ENCODE measurements at regions not wholly inside any gene's neighbourhood (a gene's known extent, or its start where the extent isn't known, plus 50 kb on each side); places are given as distances from the start of the nearest gene placed in this dataset.
A peak's percentile ranks its signal among the peaks of the same experiment; 100 is the strongest.

DNA sequence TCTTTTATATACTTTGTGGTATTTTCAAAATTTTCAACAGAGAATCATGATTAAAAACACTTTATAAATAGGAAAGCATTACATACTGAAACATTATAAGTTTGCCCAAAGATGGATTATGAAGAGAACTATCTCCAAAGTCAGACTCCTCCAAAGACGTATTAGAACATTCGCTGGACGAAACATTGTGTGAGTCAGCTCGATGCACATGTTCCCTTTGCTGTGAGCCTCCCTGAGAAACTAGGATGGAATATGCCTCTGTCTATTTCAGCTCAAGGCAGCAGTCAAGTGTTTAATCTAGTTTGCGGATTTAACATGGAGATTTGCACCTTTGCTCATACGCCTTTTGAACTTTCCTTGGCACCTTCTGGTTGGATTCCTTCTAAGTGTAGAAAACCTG, 92.2 kb upstream of the NCKAP5 start:
- Histone ChIP-seq H3K27ac (ENCODE audit: low read depth, low read length) (no peak overlapping the region), H3K4me1 (ENCODE audit: control insufficient read depth in 1 of 2, insufficient read depth in 2 of 2, low read length in 2 of 2) (no peaks in the 10 kb centered on the region), H3K4me3 (ENCODE audit: low read depth in 1 of 2, low read length in 2 of 2) (no peak overlapping the region), H3K27me3 (ENCODE audit: control insufficient read depth in 1 of 2, insufficient read depth in 2 of 2, low read length in 2 of 2) (no peaks in the 10 kb centered on the region), H3K9ac (ENCODE audit: low read depth in 1 of 2, low read length in 2 of 2) (no peak overlapping the region), H3K9me3 (ENCODE audit: control insufficient read depth in 1 of 2, low read length in 2 of 2) (no peaks in the 10 kb centered on the region), H3K36me3 (ENCODE audit: control insufficient read depth in 1 of 2, insufficient read depth in 2 of 2, low read length in 2 of 2) (no peaks in the 10 kb centered on the region)

DNA sequence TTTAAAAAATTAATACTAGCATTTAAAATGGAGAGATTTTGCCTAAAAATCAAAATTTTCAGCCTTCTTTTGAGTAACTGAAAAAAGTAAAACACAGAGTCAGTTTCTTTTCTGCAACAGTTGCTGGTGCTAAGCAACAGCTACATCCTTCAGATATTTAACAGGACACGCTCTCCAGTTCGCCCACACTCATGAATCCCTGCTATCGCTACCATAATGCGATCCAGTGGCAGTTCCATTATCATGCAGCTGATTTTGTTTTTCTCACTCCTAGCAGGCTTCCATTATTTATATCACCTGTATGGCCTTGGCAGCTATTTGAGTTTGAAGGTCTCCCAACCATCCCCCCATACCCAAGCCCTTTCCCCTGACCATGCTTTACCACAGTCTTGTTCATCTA, 93.1 kb upstream of the NCKAP5 start:
- H3K9ac ChIP-seq (ENCODE audit: low read depth in 1 of 2, low read length in 2 of 2): no peak overlapping the region

DNA sequence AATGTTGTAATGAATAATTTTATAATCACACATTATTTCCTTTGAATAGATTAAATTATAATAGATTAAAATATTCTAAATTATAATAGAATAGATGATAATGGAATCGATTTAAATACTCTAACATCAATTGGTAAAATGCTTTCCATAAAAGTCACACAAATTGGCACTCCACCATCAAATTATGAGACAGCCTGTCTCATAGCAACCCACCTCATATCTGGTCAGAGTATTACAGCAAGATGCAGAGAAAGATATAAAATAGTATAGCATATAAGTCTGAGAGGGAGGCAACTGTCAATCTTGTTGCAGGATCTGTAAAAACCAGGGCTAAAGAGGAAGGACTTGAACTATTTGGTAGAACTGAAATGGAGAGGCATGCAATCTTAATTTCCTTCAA, 98.4 kb upstream of the NCKAP5 start:
- H3K9ac ChIP-seq (ENCODE audit: low read depth in 1 of 2, low read length in 2 of 2): no peak overlapping the region
- no peak overlapping the region for H3K27ac ChIP-seq (ENCODE audit: low read depth, low read length)
- H3K9me3 ChIP-seq (ENCODE audit: control insufficient read depth in 1 of 2, low read length in 2 of 2): no peaks in the 10 kb centered on the region
- no peaks in the 10 kb centered on the region for H3K4me1 ChIP-seq (ENCODE audit: control insufficient read depth in 1 of 2, insufficient read depth in 2 of 2, low read length in 2 of 2)
- H3K27me3 ChIP-seq (ENCODE audit: control insufficient read depth in 1 of 2, insufficient read depth in 2 of 2, low read length in 2 of 2): no peaks in the 10 kb centered on the region
- H3K36me3 ChIP-seq (ENCODE audit: control insufficient read depth in 1 of 2, insufficient read depth in 2 of 2, low read length in 2 of 2): no peaks in the 10 kb centered on the region
- H3K4me3 ChIP-seq (ENCODE audit: low read depth in 1 of 2, low read length in 2 of 2): no peak overlapping the region

More for the DNA sequence above, 93.1 kb upstream of the NCKAP5 start:
- Histone ChIP-seq H3K9me3 (ENCODE audit: control insufficient read depth in 1 of 2, low read length in 2 of 2) (no peaks in the 10 kb centered on the region), H3K27ac (ENCODE audit: low read depth, low read length) (no peak overlapping the region), H3K36me3 (ENCODE audit: control insufficient read depth in 1 of 2, insufficient read depth in 2 of 2, low read length in 2 of 2) (no peaks in the 10 kb centered on the region), H3K4me3 (ENCODE audit: low read depth in 1 of 2, low read length in 2 of 2) (no peak overlapping the region), H3K4me1 (ENCODE audit: control insufficient read depth in 1 of 2, insufficient read depth in 2 of 2, low read length in 2 of 2) (no peaks in the 10 kb centered on the region), H3K27me3 (ENCODE audit: control insufficient read depth in 1 of 2, insufficient read depth in 2 of 2, low read length in 2 of 2) (no peaks in the 10 kb centered on the region)

DNA sequence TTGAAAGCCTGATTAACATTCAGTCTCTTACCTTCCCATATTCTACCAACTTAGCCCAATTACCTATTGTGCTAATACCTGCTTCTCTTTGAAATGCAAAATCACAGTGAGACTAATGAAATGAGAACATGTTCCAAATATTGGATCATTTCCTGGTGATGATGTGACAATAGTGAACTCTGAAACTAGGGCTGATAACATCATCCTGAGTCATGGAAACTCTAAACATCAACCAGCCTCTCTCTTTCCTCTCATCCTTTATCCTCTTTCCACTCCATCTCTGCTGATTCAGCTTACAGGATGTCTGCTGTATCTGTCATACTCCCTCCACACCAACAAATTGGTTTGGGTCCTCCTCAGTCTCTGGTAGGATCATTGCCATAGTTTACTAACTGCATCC, 98.8 kb upstream of the NCKAP5 start:
- Histone ChIP-seq H3K9ac (ENCODE audit: low read depth in 1 of 2, low read length in 2 of 2) (no peak overlapping the region), H3K4me1 (ENCODE audit: control insufficient read depth in 1 of 2, insufficient read depth in 2 of 2, low read length in 2 of 2) (no peaks in the 10 kb centered on the region), H3K27me3 (ENCODE audit: control insufficient read depth in 1 of 2, insufficient read depth in 2 of 2, low read length in 2 of 2) (no peaks in the 10 kb centered on the region), H3K27ac (ENCODE audit: low read depth, low read length) (no peak overlapping the region), H3K36me3 (ENCODE audit: control insufficient read depth in 1 of 2, insufficient read depth in 2 of 2, low read length in 2 of 2) (no peaks in the 10 kb centered on the region), H3K4me3 (ENCODE audit: low read depth in 1 of 2, low read length in 2 of 2) (no peak overlapping the region), H3K9me3 (ENCODE audit: control insufficient read depth in 1 of 2, low read length in 2 of 2) (no peaks in the 10 kb centered on the region)

DNA sequence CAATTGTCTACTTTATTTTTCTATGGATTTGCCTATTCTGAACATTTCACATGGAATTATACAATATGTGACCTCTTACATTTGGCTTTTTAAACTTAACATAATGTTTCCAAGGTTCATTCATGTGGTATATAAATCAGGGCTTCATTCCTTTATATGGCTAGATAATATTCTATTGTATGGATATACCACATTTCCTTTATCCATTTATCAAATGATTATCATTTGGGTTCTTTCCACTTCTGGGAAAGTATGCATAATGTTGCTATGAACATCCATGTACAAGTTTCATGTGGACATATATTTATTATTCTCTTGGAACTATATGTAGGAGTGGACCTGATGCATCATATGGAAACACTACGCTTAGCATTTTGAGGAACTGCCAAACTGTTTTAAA, 99.7 kb upstream of the NCKAP5 start:
- H3K9me3 ChIP-seq (ENCODE audit: control insufficient read depth in 1 of 2, low read length in 2 of 2): no peaks in the 10 kb centered on the region
- H3K27me3 ChIP-seq (ENCODE audit: control insufficient read depth in 1 of 2, insufficient read depth in 2 of 2, low read length in 2 of 2): no peaks in the 10 kb centered on the region
- no peaks in the 10 kb centered on the region for H3K36me3 ChIP-seq (ENCODE audit: control insufficient read depth in 1 of 2, insufficient read depth in 2 of 2, low read length in 2 of 2)
- no peak overlapping the region for H3K9ac ChIP-seq (ENCODE audit: low read depth in 1 of 2, low read length in 2 of 2)
- no peak overlapping the region for H3K27ac ChIP-seq (ENCODE audit: low read depth, low read length)
- H3K4me1 ChIP-seq (ENCODE audit: control insufficient read depth in 1 of 2, insufficient read depth in 2 of 2, low read length in 2 of 2): no peaks in the 10 kb centered on the region
- H3K4me3 ChIP-seq (ENCODE audit: low read depth in 1 of 2, low read length in 2 of 2): no peak overlapping the region

DNA sequence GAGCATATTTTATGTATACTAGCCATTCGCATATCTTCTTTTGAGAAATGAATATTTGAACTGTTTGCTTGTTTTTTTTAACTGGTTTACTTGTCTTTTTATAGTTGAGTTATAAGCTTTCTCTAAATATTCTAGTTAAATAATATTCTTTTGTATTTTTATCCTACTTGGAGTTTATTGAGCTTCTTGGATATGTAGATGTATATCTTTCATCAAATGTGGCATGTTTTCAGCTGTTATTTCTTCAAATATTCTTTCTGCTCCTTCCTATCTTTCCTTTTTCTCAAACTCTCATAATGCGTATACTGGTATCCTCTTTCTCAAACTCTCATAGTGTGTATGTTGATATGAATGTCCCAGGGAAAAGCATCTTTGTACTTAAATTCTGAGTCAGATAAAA, 100.3 kb upstream of the NCKAP5 start:
- H3K36me3 ChIP-seq (ENCODE audit: control insufficient read depth in 1 of 2, insufficient read depth in 2 of 2, low read length in 2 of 2): no peaks in the 10 kb centered on the region
- H3K27ac ChIP-seq (ENCODE audit: low read depth, low read length): no peak overlapping the region
- no peak overlapping the region for H3K4me3 ChIP-seq (ENCODE audit: low read depth in 1 of 2, low read length in 2 of 2)
- H3K4me1 ChIP-seq (ENCODE audit: control insufficient read depth in 1 of 2, insufficient read depth in 2 of 2, low read length in 2 of 2): no peaks in the 10 kb centered on the region
- no peak overlapping the region for H3K9ac ChIP-seq (ENCODE audit: low read depth in 1 of 2, low read length in 2 of 2)
- no peaks in the 10 kb centered on the region for H3K27me3 ChIP-seq (ENCODE audit: control insufficient read depth in 1 of 2, insufficient read depth in 2 of 2, low read length in 2 of 2)
- no peaks in the 10 kb centered on the region for H3K9me3 ChIP-seq (ENCODE audit: control insufficient read depth in 1 of 2, low read length in 2 of 2)

DNA sequence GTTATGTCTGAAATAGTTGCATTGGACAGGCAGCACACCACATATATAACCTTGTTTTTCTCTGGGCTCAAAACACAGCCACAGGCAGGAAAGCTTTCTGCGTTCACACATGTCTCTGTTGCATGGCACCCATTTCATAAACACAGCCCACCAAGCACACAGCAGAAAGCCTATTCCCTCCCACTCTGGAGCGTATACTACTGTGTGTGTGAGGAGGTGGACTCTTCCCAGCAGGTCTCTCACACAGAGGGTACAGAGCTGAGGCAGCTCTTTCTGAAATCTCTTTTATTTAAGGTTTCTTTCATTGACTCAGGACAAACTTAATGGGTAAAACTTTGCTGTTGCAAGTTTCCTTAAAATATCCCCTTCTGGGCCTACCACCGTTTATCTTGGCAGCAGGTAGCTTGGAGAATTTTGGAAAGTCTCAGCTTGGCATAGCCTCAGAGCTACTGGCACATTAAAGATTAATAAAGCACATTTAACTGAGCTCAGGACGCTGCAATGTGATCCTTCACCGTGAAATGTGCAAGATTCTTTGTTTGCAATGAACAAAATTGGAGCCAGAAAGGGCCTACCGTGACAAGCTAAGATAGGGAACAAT, 105.1 kb upstream of the NCKAP5 start:
- no peak overlapping the region for H3K27ac ChIP-seq (ENCODE audit: low read depth, low read length)
- H3K27me3 ChIP-seq (ENCODE audit: control insufficient read depth in 1 of 2, insufficient read depth in 2 of 2, low read length in 2 of 2): no peaks in the 10 kb centered on the region
- H3K9ac ChIP-seq (ENCODE audit: low read depth in 1 of 2, low read length in 2 of 2): no peak overlapping the region
- H3K4me1 ChIP-seq (ENCODE audit: control insufficient read depth in 1 of 2, insufficient read depth in 2 of 2, low read length in 2 of 2): peaks cover 5 to 7% of the 10 kb centered on the region in 2 donors
- no peak overlapping the region for H3K4me3 ChIP-seq (ENCODE audit: low read depth in 1 of 2, low read length in 2 of 2)
- H3K36me3 ChIP-seq (ENCODE audit: control insufficient read depth in 1 of 2, insufficient read depth in 2 of 2, low read length in 2 of 2): no peaks in the 10 kb centered on the region
- H3K9me3 ChIP-seq (ENCODE audit: control insufficient read depth in 1 of 2, low read length in 2 of 2): no peaks in the 10 kb centered on the region

DNA sequence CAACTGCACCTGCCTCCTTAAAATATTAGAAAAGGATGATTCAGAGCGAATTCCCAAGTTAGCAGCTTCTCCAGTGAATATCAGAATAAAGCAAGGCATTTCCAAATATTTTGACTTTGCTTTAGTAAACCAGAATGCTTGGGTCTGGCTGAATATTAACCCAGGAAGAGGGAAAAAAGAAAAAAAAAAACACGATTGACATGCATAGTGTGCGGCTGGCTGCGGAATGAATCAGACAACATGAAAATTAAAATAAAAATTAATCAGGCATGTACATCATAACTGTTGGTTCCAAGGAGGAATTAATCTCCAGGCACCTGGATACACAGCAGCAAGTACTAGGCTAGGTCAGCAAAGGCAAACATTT, 105.8 kb upstream of the NCKAP5 start:
- H3K9me3 ChIP-seq (ENCODE audit: control insufficient read depth in 1 of 2, low read length in 2 of 2): no peaks in the 10 kb centered on the region
- no peaks in the 10 kb centered on the region for H3K36me3 ChIP-seq (ENCODE audit: control insufficient read depth in 1 of 2, insufficient read depth in 2 of 2, low read length in 2 of 2)
- no peak overlapping the region for H3K27ac ChIP-seq (ENCODE audit: low read depth, low read length)
- no peak overlapping the region for H3K9ac ChIP-seq (ENCODE audit: low read depth in 1 of 2, low read length in 2 of 2)
- no peaks in the 10 kb centered on the region for H3K27me3 ChIP-seq (ENCODE audit: control insufficient read depth in 1 of 2, insufficient read depth in 2 of 2, low read length in 2 of 2)
- H3K4me3 ChIP-seq (ENCODE audit: low read depth in 1 of 2, low read length in 2 of 2): peak overlapping the region in 1 of 2 donors; percentile 32
- H3K4me1 ChIP-seq (ENCODE audit: control insufficient read depth in 1 of 2, insufficient read depth in 2 of 2, low read length in 2 of 2): peaks cover 5 to 7% of the 10 kb centered on the region in 2 donors

DNA sequence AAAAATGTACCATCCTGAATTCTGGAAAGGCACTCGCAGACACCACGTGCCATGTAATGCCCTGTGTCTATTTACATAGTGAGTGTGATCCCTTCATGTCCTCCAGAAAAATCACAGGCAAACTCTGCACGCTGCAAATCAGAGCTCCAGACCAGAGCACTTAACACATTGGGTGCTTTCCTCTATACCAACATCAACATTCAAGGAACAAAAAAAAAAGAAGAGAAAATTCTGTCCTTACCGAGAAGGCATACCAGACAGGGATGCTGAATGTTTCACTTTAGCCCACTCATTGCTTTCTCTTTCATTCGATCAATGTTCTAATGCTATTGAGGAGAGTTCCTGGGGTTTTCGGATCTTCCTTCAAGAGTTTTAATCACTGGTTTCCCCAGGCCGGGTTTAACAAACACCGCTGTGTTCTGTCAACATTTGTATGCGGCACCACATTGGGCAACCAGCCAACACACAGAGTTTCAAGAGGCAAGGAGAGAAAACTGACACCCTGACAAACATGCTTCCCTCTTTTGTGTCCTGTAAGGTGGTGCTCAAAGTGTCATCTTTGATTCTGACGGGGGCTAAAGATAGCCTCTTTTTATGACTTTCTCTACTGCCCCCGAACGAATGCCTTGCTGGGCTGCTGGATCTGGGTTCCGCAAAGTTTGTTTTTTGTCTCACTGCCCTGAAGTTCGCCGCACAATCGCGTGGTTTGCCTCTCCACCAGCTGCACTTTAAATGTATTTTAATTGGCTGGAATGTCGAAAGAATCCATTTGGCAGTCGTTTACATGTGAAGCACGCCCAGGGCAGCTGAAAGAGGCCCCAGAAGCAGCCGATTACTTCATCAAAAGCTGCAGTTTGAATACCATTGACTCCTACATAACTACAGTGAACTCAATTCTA, 106.4 kb upstream of the NCKAP5 start:
- Histone ChIP-seq H3K4me3 (ENCODE audit: low read depth in 1 of 2, low read length in 2 of 2) (peak overlapping the region; percentile 23 to 32), H3K9me3 (ENCODE audit: control insufficient read depth in 1 of 2, low read length in 2 of 2) (no peaks in the 10 kb centered on the region), H3K27ac (ENCODE audit: low read depth, low read length) (no peak overlapping the region)

DNA sequence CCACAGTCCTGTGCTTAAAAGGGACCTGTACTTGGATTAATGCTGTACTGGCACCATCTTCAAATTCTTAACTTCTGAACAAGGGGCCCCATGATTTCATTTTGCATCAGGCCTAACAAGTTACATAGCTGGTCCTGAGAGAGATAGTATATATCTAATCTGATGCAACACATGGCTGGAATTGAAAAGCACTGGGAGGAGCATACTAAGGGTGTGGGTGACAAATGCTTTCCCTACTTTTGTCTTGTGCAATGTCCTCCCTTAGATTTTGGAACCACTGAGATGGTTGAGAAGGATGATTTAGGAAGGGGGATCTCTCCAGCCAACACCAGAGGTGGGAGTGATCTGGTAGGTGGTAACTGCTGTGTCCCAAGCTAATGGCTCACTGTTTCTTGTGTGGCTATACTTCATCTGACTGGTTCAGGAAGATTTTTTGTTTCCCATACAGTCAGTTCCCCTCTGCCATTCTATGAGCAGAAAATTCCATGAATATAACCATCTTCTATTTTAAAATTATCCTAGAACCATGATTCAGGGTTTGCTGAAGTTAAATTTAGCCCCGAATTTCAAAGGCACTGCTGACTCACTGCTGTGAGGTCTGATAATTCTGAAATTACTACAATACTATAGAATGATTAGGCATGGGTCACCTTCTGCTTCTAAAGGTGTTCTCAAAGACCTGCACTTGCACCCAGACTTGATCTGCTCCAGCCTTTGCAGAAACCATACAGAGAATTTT, 108.3 kb upstream of the NCKAP5 start:
- no peak overlapping the region for H3K9ac ChIP-seq (ENCODE audit: low read depth in 1 of 2, low read length in 2 of 2)
- H3K4me1 ChIP-seq (ENCODE audit: control insufficient read depth in 1 of 2, insufficient read depth in 2 of 2, low read length in 2 of 2): peaks cover 5 to 7% of the 10 kb centered on the region in 2 donors
- H3K27me3 ChIP-seq (ENCODE audit: control insufficient read depth in 1 of 2, insufficient read depth in 2 of 2, low read length in 2 of 2): no peaks in the 10 kb centered on the region
- no peaks in the 10 kb centered on the region for H3K36me3 ChIP-seq (ENCODE audit: control insufficient read depth in 1 of 2, insufficient read depth in 2 of 2, low read length in 2 of 2)
- H3K27ac ChIP-seq (ENCODE audit: low read depth, low read length): no peak overlapping the region
- H3K4me3 ChIP-seq (ENCODE audit: low read depth in 1 of 2, low read length in 2 of 2): no peak overlapping the region
- no peaks in the 10 kb centered on the region for H3K9me3 ChIP-seq (ENCODE audit: control insufficient read depth in 1 of 2, low read length in 2 of 2)

More for the DNA sequence above, 106.4 kb upstream of the NCKAP5 start:
- H3K36me3 ChIP-seq (ENCODE audit: control insufficient read depth in 1 of 2, insufficient read depth in 2 of 2, low read length in 2 of 2): no peaks in the 10 kb centered on the region
- no peak overlapping the region for H3K9ac ChIP-seq (ENCODE audit: low read depth in 1 of 2, low read length in 2 of 2)
- no peaks in the 10 kb centered on the region for H3K27me3 ChIP-seq (ENCODE audit: control insufficient read depth in 1 of 2, insufficient read depth in 2 of 2, low read length in 2 of 2)
- H3K4me1 ChIP-seq (ENCODE audit: control insufficient read depth in 1 of 2, insufficient read depth in 2 of 2, low read length in 2 of 2): peaks cover 5 to 7% of the 10 kb centered on the region in 2 donors

Data from duodenal mucosa (tissue), 2 donors.